AG04450 (cell line): ENCODE measurements at regions not wholly inside any gene's neighbourhood (a gene's known extent, or its start where the extent isn't known, plus 50 kb on each side); places are given as distances from the start of the nearest gene placed in this dataset.

ENCODE experiments used
- CTCF ChIA-PET: fragments of 300-600, 350-600 bp; formaldehyde crosslinking; extraction: SDS; loops from one replicate; lab custom pipeline; 2022; ENCODE audit warnings: antibody characterized with exemption, inconsistent platforms; lab: Charles Lee
- POLR2A ChIA-PET: fragments of 350-600 bp; formaldehyde crosslinking; extraction: SDS; loops from one replicate; lab custom pipeline; 2021; ENCODE audit warnings: antibody characterized with exemption, inconsistent platforms; lab: Yijun Ruan, JAX
- DNase-seq: peaks from one replicate; pipeline ENCODE4 v3.0.0-alpha.2; 2011; ENCODE audit warnings: low read depth, low spot score
- H3K27ac ChIP-seq: one replicate; pipeline ENCODE4 v1.5.1; 2012; ENCODE audit warnings: low read depth, low read length, control low read depth
- H3K27me3 ChIP-seq: one replicate; pipeline ENCODE4 v1.6.0; 2012; ENCODE audit warnings: low read length; ENCODE audit not compliant: control insufficient read depth, insufficient read depth
- H3K4me3 ChIP-seq: 2 replicates; pipeline ENCODE4 v1.5.1; 2011; ENCODE audit warnings: mild to moderate bottlenecking, low read depth, low read length, control low read depth
- H3K9me3 ChIP-seq: 2 replicates; pipeline ENCODE4 v1.5.1; 2012; ENCODE audit warnings: low read length; ENCODE audit not compliant: control insufficient read depth, insufficient read depth
- CTCF ChIP-seq: IDR thresholded peaks from 2 replicates; pipeline ENCODE4 v1.5.1; 2011; ENCODE audit warnings: low read depth, low read length, control low read depth, inconsistent platforms

- ChIA-PET CTCF (no interaction called here), POLR2A (interaction anchor here (0.6 kb wide), 1 partner anchor 684 kb away, joined by 3 read pairs; the partner anchor contains the start of gene URI1)
- no peak for TF ChIP-seq CTCF
- Histone ChIP-seq H3K4me3 (no peak overlapping the region), H3K27me3 (no peaks in the 10 kb centered on the region), H3K27ac (no peak overlapping the region), H3K9me3 (peaks cover 73% of the 10 kb centered on the region)
- DNase-seq, result no peak
Measured at GRCh38 chr19:30625947-30626625, 253.9 kb downstream of the ZNF536 start.

DNA sequence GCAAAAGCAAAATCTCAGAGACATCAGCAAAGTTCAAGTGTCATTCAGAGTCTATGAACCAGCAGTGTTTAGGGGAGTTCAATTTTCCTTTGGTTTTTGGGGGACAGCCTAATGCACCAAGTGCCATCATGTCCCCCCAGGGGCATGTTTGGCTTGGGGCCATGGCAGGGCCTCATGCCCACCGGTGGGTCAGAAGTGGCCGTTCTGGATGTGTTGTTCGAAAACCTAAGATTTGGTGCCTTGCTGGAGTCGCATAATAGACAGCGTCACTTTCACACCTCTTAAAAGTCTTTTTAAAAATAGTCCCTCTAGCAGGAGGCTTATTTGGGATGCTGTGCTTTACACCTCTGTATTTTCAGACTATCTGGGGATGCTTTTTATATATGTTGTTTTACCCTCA lies 250.1 kb downstream of the ZNF536 start:
- Histone ChIP-seq H3K27ac (no peak overlapping the region), H3K27me3 (no peaks in the 10 kb centered on the region), H3K9me3 (peaks cover 48% of the 10 kb centered on the region), H3K4me3 (no peak overlapping the region)
- no peak for DNase-seq
- ChIA-PET POLR2A (no interaction called here), CTCF (no interaction called here)
- no peak for TF ChIP-seq CTCF

GRCh38 chr19:30621326-30621920 lies 249.2 kb downstream of the ZNF536 start:
- Histone ChIP-seq H3K4me3 (no peak overlapping the region), H3K9me3 (peaks cover 42% of the 10 kb centered on the region), H3K27me3 (no peaks in the 10 kb centered on the region), H3K27ac (no peak overlapping the region)
- no peak for DNase-seq
- CTCF ChIA-PET, result no interaction called here
- no peak for TF ChIP-seq CTCF
- POLR2A ChIA-PET, result no interaction called here

- Histone ChIP-seq H3K27me3 (no peaks in the 10 kb centered on the region), H3K4me3 (no peak overlapping the region), H3K9me3 (peaks cover 35% of the 10 kb centered on the region), H3K27ac (no peak overlapping the region)
- ChIA-PET POLR2A (no interaction called here), CTCF (no interaction called here)
- TF ChIP-seq CTCF, result no peak
- DNase-seq, result no peak
Measured at GRCh38 chr19:30620354-30620753, 248.2 kb downstream of the ZNF536 start.

GRCh38 chr19:30609656-30610270 lies 237.6 kb downstream of the ZNF536 start:
- Histone ChIP-seq H3K27ac (no peak overlapping the region), H3K27me3 (no peaks in the 10 kb centered on the region), H3K9me3 (peaks cover 35% of the 10 kb centered on the region), H3K4me3 (no peak overlapping the region)
- POLR2A ChIA-PET, result no interaction called here
- no peak for TF ChIP-seq CTCF
- CTCF ChIA-PET, result no interaction called here
- no peak for DNase-seq
